ENCODE measurements at regions not wholly inside any gene's neighbourhood (a gene's known extent, or its start where the extent isn't known, plus 50 kb on each side); places are given as distances from the start of the nearest gene placed in this dataset.

- TF ChIP-seq, protein P1, sequence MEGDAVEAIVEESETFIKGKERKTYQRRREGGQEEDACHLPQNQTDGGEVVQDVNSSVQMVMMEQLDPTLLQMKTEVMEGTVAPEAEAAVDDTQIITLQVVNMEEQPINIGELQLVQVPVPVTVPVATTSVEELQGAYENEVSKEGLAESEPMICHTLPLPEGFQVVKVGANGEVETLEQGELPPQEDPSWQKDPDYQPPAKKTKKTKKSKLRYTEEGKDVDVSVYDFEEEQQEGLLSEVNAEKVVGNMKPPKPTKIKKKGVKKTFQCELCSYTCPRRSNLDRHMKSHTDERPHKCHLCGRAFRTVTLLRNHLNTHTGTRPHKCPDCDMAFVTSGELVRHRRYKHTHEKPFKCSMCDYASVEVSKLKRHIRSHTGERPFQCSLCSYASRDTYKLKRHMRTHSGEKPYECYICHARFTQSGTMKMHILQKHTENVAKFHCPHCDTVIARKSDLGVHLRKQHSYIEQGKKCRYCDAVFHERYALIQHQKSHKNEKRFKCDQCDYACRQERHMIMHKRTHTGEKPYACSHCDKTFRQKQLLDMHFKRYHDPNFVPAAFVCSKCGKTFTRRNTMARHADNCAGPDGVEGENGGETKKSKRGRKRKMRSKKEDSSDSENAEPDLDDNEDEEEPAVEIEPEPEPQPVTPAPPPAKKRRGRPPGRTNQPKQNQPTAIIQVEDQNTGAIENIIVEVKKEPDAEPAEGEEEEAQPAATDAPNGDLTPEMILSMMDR (conservative IDR thresholded peaks at IDR 0.05; ENCODE audit: low read depth, low read length) = no peak
- no peak for DNase-seq (ENCODE audit: low read depth)
- H3K4me3 ChIP-seq (ENCODE audit: low read depth, low read length) = no peak overlapping the region
These were observed 319.2 kb downstream of the SLCO4C1 start for GRCh38 chr5:101976933-101977332.

DNA sequence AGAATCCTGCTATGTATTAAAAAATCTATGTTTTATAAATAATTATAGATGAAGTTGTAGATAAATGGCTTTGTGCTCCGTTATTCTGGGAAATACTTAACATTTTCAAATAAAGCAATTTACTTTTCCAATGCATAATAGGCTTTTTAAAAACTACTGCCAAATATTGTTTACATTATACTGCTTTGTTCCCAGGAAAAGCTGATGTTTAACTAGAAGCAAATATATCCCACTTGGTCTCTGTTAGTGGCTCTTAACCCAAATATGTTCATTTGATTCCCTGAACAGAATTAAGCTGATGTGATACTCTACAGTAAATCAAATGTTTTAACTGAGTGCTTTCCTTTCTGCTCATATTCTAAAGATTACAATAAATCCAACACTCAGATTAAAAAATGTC is 326.3 kb downstream of the SLCO4C1 start:
- TF ChIP-seq, protein P1 (conservative IDR thresholded peaks at IDR 0.05; ENCODE audit: low read depth, low read length) = no peak
- DNase-seq (ENCODE audit: low read depth) = no peak
- H3K4me3 ChIP-seq (ENCODE audit: low read depth, low read length) = no peak overlapping the region

DNA sequence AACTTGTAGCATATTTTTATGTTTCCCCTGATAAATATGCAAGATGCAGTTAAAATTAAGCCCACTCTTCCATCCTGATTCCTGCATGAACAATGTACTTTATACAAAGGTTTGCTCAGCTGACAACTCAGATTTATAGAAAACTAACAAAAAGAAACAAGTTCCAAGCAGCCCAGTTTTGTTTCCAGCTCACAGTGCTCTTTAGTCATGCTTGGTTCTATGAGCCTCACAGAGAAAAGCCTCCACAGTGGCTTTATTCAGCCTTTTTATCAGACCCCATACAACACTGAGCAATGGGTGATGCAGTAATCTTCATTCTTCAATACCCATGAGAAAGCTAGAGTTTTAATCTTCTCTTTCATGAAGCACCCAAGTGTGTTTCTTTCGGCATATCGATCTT is 329.6 kb downstream of the SLCO4C1 start:
- no peak overlapping the region for H3K4me3 ChIP-seq (ENCODE audit: low read depth, low read length)
- no peak for DNase-seq (ENCODE audit: low read depth)
- TF ChIP-seq, protein P1 (conservative IDR thresholded peaks at IDR 0.05; ENCODE audit: low read depth, low read length) = no peak

GRCh38 chr5:101955891-101956290 is 340.2 kb downstream of the SLCO4C1 start:
- DNase-seq (ENCODE audit: low read depth) = no peak
- H3K4me3 ChIP-seq (ENCODE audit: low read depth, low read length) = no peak overlapping the region
- TF ChIP-seq, protein P1 (conservative IDR thresholded peaks at IDR 0.05; ENCODE audit: low read depth, low read length) = no peak

DNA sequence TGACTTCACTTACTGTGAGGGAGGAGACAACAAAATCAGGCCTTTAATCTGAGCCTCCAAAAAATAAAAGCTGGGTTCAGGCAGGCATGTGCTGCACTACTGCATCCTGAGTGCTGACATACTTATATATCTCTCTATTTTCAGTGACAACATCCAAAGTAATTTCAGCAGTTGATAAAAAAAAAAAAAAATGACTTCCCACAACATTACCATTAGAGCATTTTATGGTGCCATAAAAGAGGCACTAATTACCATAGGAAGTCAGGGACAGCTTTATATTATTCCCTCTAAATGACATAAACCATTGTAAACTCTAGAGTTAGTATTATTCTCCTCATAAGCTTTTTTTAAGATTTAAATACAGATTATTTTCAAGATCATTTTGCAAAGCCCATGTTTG is 346.1 kb downstream of the SLCO4C1 start:
- H3K4me3 ChIP-seq (ENCODE audit: low read depth, low read length) = no peak overlapping the region
- DNase-seq (ENCODE audit: low read depth) = no peak
- TF ChIP-seq, protein P1 (conservative IDR thresholded peaks at IDR 0.05; ENCODE audit: low read depth, low read length) = no peak

- TF ChIP-seq, protein P1 (conservative IDR thresholded peaks at IDR 0.05; ENCODE audit: low read depth, low read length) = no peak
- H3K4me3 ChIP-seq (ENCODE audit: low read depth, low read length) = no peak overlapping the region
- no peak for DNase-seq (ENCODE audit: low read depth)
These were observed 347.5 kb downstream of the SLCO4C1 start for GRCh38 chr5:101948615-101949014.

DNA sequence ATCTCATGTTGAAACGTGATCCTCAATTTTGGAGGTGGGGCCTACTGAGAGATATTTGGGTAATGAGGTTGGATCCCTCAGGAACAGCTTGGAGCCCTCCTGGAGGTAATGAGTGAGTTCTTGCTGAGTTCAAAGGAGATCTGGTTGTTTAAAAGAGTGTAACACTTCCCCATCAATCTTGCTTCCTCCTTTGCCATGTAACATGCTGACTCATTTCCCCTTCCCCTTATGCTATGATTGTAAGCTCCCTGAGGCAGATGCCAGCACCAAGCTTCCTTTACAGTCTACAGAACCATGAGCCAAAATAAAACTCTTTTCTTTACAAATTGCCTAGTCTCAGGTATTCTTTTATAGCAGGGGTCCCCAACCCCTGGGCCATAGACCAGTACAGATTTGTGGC is 352.3 kb downstream of the SLCO4C1 start:
- no peak overlapping the region for H3K4me3 ChIP-seq (ENCODE audit: low read depth, low read length)
- TF ChIP-seq, protein P1 (conservative IDR thresholded peaks at IDR 0.05; ENCODE audit: low read depth, low read length) = no peak
- no peak for DNase-seq (ENCODE audit: low read depth)
